Common myeloid progenitor, CD34-positive (primary cell): ENCODE measurements at regions not wholly inside any gene's neighbourhood (a gene's known extent, or its start where the extent isn't known, plus 50 kb on each side); places are given as distances from the start of the nearest gene placed in this dataset.

ENCODE experiments used
- CTCF ChIA-PET: fragments of 350-600 bp; sonication (Branson Sonifier 250); formaldehyde crosslinking; loops from one replicate; lab custom pipeline; 2021; ENCODE audit warnings: antibody characterized with exemption; lab: Charles Lee
- POLR2A ChIA-PET: fragments of 350-600 bp; sonication (Branson Sonifier 250); formaldehyde crosslinking; loops from one replicate; lab custom pipeline; 2021; ENCODE audit warnings: antibody characterized with exemption; lab: Charles Lee
- DNase-seq, 3 donors: peaks; one replicate each; pipeline versions ENCODE4 v3.0.0 to v3.0.0-alpha.2; 2013
- H3K27ac ChIP-seq, 2 experiments: 1 replicate in 1 of 2; 2 replicates in 1 of 2; pipeline ENCODE4 v1.7.0; 2013; ENCODE audit warnings: inconsistent platforms in 2 of 2, low read length in 2 of 2, mild to moderate bottlenecking in 2 of 2, low read depth in 1 of 2, moderate library complexity in 1 of 2; ENCODE audit not compliant: severe bottlenecking in 2 of 2, insufficient read depth in 1 of 2, poor library complexity in 1 of 2
- H3K27me3 ChIP-seq, 5 experiments: replicated peaks in 2 of 5; 1 replicate in 3 of 5; 2 replicates in 2 of 5; pipeline versions ENCODE4 v1.6.1 to v1.7.0; 2013; ENCODE audit warnings: low read length in 4 of 5, mild to moderate bottlenecking in 2 of 5, moderate library complexity in 2 of 5, inconsistent platforms in 1 of 5; ENCODE audit not compliant: insufficient read depth in 5 of 5, control insufficient read depth in 4 of 5
- H3K36me3 ChIP-seq, 4 experiments: 1 replicate in 2 of 4; 2 replicates in 2 of 4; pipeline versions ENCODE4 v1.6.1 to v1.7.0; 2013; ENCODE audit warnings: low read length in 3 of 4, control low read depth in 1 of 4, mild to moderate bottlenecking in 1 of 4; ENCODE audit not compliant: control insufficient read depth in 4 of 4, insufficient read depth in 4 of 4
- H3K4me1 ChIP-seq, 4 experiments: 1 replicate in 3 of 4; 2 replicates in 1 of 4; pipeline versions ENCODE4 v1.6.1 to v1.7.1; 2013; ENCODE audit warnings: low read length in 3 of 4, mild to moderate bottlenecking in 3 of 4, control low read depth in 1 of 4, inconsistent platforms in 1 of 4, moderate library complexity in 1 of 4; ENCODE audit not compliant: control insufficient read depth in 4 of 4, insufficient read depth in 4 of 4; ENCODE audit errors: control extremely low read depth in 1 of 4
- H3K4me3 ChIP-seq, 7 experiments: 1 replicate in 4 of 7; 2 replicates in 3 of 7; pipeline versions ENCODE4 v1.5.1 to v1.7.0; 2013; ENCODE audit warnings: mild to moderate bottlenecking in 7 of 7, low read length in 6 of 7, moderate library complexity in 6 of 7, inconsistent platforms in 2 of 7, low read depth in 2 of 7, control low read depth in 1 of 7; ENCODE audit not compliant: insufficient read depth in 4 of 7, control insufficient read depth in 1 of 7; ENCODE audit errors: extremely low read depth in 1 of 7
- H3K9me3 ChIP-seq, 5 experiments: 1 replicate in 4 of 5; 2 replicates in 1 of 5; pipeline versions ENCODE4 v1.6.1 to v1.7.1; 2013; ENCODE audit warnings: low read length in 4 of 5, mild to moderate bottlenecking in 2 of 5, inconsistent platforms in 1 of 5, low read depth in 1 of 5, moderate library complexity in 1 of 5; ENCODE audit not compliant: control insufficient read depth in 4 of 5, insufficient read depth in 2 of 5; ENCODE audit errors: control extremely low read depth in 1 of 5
- WGBS: methylation state at CpG from one replicate; pipeline ENCODE4 v1.1.5; 2013; ENCODE audit not compliant: insufficient coverage; 5-methylcytosine and 5-hydroxymethylcytosine counted together

DNA sequence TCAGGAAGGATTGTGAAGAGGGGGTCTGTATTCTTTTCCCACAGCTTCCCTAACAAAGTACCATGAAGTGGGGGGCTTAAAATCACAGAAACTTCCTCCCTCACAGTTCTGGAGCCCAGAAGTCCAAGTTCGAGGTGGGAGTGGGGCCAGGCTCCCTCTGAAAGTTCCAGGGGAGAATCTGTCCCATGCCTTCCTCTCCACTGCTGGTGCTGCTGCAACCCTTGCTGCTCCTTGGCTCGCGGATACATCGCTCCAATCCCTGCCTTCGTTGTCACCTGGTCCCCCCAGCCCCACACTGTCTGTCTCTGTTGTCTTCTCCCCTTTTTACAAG lies 134.1 kb downstream of the DDX1 start:
- H3K36me3 ChIP-seq, result no peaks in the 10 kb centered on the region
- DNase-seq, result no peak
- ChIA-PET CTCF (no interaction called here), POLR2A (no interaction called here)
- H3K4me3 ChIP-seq, result no peak overlapping the region
- peaks cover 0 to 8% (median 6%) of the 10 kb centered on the region in 4 experiments for H3K4me1 ChIP-seq
- no peak overlapping the region for H3K27ac ChIP-seq
- no peaks in the 10 kb centered on the region for H3K27me3 ChIP-seq
- WGBS, result 100% methylated on average over 1 of the region's 5 CpGs
- H3K9me3 ChIP-seq, result no peaks in the 10 kb centered on the region

DNA sequence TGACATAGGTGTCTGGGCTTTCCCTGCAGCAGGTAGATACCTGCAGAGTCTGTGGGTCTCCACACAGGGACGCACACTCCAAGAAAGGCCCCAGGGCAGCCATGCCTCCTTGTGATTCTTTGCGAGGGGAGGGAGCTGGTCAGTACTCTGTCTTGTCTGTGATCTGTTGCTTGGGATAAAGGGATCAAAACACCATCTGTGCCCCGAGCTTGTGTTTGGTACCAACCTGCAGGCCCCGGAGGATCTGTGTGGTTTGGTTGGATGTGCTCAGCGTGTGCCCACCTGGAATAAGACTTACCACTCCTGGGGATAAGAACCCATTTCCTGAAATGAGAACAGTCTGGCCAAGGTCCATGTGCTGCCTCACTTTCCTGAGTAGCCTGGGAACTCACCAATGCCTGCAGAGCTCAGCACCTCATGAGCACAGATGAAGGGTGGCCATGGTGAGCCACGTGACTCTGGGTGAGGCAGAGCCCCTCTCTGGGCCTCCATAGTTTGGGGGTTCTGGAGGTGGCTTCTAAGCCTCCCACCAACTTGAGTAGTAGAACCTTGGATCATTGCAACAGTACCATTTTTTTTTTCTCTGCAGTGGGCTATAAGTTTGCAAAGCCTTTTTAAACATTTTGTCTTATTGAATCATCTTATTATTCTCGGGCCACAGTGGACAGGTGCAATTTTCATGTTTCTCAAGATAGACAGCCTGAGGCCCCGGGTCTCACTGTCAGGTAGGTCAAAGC lies 134.8 kb downstream of the DDX1 start:
- ChIA-PET POLR2A (no interaction called here), CTCF (no interaction called here)
- DNase-seq, result no peak
- Histone ChIP-seq H3K9me3 (no peaks in the 10 kb centered on the region), H3K36me3 (no peaks in the 10 kb centered on the region), H3K27ac (no peak overlapping the region), H3K4me1 (peaks cover 0 to 10% (median 7%) of the 10 kb centered on the region in 4 experiments), H3K27me3 (no peaks in the 10 kb centered on the region), H3K4me3 (no peak overlapping the region)
- WGBS, result 96% methylated on average over 7 of the region's 8 CpGs

DNA sequence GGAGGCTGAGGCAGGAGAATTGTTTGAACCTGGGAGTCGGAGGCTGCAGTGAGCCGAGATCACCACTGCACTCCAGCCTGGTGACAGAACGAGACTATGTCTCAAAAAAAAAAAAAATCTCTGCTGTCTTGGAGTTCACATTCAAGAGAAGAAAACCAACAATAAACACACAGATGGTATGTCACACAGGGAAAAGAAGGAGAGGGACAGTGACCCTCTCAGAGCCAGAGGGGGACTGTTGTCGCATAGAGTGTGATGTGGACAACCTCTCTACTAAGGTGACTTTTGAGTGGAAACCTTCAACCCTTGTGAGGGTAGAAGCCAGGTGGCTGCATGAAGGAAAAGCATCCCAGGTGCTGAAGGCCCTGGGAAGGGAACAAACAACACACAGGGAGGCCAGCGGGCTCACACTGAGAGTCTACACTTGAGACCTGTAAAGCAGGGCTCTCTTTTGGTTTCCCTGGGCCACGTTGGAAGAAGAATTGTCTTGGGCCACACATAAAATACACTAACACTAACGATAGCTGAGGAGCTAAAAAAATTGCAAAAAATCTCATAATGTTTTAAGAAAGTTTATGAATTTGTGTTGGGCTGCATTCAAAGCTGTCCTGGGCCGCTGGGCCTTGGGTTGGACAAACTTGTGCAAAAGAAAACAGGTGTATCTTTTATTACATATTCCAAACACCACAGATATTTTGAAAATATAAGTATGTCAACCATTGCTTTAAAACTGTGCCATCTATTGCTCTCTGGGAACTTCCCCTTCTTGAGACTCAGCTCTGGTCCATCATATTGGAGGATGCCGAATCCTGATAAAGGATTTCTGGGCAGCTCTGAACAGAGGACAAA lies 136.0 kb downstream of the DDX1 start:
- POLR2A ChIA-PET, result no interaction called here
- Histone ChIP-seq H3K4me1 (peaks cover 0 to 10% (median 7%) of the 10 kb centered on the region in 4 experiments), H3K4me3 (no peak overlapping the region), H3K36me3 (no peaks in the 10 kb centered on the region), H3K27ac (no peak overlapping the region), H3K9me3 (no peaks in the 10 kb centered on the region), H3K27me3 (no peaks in the 10 kb centered on the region)
- 88% methylated on average over 5 of the region's 9 CpGs for WGBS
- CTCF ChIA-PET, result interaction anchor here (0.9 to 1.3 kb wide), 2 partner anchors 9 to 238 kb away, joined by 3 read pairs; no protein-coding TSS in a partner anchor
- no peak for DNase-seq

DNA sequence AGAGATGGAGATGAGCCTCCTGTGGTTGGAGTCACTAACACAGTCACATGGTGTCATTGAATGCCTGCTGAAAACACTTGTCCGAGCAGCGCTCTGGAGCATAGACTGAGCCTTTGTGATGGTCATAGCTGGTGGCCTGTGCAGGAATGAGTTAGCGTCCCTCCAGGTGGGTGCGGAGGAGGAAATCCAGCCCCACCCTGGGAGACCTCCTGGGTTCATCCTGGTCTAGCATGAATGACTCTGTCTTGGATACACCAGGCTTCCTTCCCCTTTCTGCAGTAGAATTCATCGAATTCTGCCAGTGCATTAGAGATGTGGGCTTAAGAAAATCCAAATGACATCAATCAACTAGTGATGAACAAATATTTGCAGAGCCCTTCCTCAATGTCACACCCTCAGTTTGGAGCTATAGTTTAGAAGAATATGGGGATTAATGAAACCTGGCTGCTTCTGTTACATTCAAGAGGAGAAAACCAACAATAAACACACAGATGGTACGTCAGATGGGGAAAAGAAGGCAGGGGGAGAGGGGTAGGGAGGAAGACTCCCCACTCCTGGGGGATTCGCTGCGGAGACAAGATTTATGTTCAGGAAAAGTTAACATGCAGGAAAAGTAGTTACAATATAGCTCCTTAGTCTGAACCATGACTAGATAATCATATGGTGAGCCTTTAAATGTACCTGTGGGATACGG lies 136.7 kb downstream of the DDX1 start:
- Histone ChIP-seq H3K4me3 (no peak overlapping the region), H3K27ac (no peak overlapping the region), H3K36me3 (no peaks in the 10 kb centered on the region), H3K9me3 (no peaks in the 10 kb centered on the region), H3K4me1 (peaks cover 0 to 10% (median 7%) of the 10 kb centered on the region in 4 experiments), H3K27me3 (no peaks in the 10 kb centered on the region)
- 94% methylated on average over 5 of the region's 9 CpGs for WGBS
- DNase-seq, result no peak
- ChIA-PET CTCF (interaction anchor here (0.9 to 1.3 kb wide), 2 partner anchors 8 to 237 kb away, joined by 3 read pairs; no protein-coding TSS in a partner anchor), POLR2A (no interaction called here)

DNA sequence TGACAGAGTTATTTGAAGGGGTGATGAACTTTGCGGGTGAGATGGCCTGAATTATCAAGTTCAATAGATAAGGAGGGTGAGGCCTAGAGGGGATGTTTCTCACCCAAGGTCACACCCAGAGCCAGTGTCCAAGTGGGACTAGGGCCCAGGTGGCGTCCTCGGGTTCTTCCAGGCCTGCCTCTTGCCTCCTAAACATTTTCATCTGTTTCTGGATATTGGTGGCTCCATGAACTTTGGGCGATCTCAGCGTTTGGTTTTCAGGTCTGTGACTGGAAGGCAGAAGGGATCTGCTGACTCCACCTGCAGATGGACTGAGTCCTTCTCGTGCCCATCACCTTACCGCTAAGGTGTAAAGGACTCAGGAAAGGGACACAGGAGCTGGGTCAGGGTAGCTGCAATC lies 137.3 kb downstream of the DDX1 start:
- POLR2A ChIA-PET, result no interaction called here
- no peak overlapping the region for H3K4me3 ChIP-seq

DNA sequence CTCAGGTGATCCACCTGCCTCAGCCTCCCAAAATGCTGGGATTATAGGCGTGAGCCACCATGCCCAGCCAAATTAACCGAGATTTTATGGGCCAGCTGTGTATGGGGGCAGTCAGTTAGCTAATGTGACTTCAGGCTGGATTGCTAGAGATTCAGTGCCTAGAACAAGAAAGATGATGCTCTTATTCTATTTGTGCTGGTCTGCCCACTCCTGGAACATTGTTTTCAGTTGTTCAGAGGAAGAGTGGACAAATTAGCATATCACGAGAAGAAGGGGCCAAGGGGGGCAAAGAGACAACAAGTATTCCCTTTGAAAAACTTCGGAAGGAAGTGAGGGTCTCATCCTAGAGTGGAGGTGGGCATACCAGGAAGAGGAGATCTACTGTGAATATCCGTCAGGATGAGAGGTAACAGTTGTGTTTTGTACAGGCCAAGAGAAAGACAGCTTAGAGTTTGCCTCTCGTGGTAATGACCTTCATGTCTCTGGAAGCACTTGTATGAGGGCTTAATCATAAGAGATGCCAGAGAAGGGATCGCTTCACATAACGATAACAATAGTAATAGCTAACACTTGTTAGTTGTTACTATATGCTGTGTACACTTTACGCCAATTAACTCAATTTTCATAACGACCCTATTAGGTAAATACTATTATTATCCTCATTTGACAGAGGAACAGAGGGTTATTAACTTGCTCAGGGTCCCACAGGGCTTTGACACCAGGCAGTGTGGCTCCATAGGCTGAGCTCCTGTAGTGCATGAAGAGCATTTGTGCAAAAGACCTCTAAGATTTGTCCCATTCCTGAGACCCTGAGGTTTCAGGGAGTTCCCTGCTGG lies 138.3 kb downstream of the DDX1 start:
- 98% methylated on average over 6 of the region's 10 CpGs for WGBS
- no peak overlapping the region for H3K27ac ChIP-seq
- peaks cover 0 to 10% (median 7%) of the 10 kb centered on the region in 4 experiments for H3K4me1 ChIP-seq
- H3K36me3 ChIP-seq, result no peaks in the 10 kb centered on the region
- no peaks in the 10 kb centered on the region for H3K9me3 ChIP-seq
- CTCF ChIA-PET, result interaction anchor here (2.3 kb wide), 1 partner anchor 28 kb away, joined by 5 read pairs; no protein-coding TSS in a partner anchor
- no peaks in the 10 kb centered on the region for H3K27me3 ChIP-seq
- no peak overlapping the region for H3K4me3 ChIP-seq
- DNase-seq, result no peak
- POLR2A ChIA-PET, result no interaction called here

More for the DNA sequence above, 137.3 kb downstream of the DDX1 start:
- DNase-seq, result no peak
- Histone ChIP-seq H3K9me3 (no peaks in the 10 kb centered on the region), H3K27me3 (no peaks in the 10 kb centered on the region), H3K36me3 (no peaks in the 10 kb centered on the region), H3K4me1 (peaks cover 0 to 10% (median 7%) of the 10 kb centered on the region in 4 experiments), H3K27ac (no peak overlapping the region)
- WGBS, result 95% methylated on average over 6 of the region's 7 CpGs
- CTCF ChIA-PET, result interaction anchor here (2.3 kb wide), 1 partner anchor 29 kb away, joined by 5 read pairs; no protein-coding TSS in a partner anchor
